HPDE6-E6E7 (cell line): ENCODE measurements at regions not wholly inside any gene's neighbourhood (a gene's known extent, or its start where the extent isn't known, plus 50 kb on each side); places are given as distances from the start of the nearest gene placed in this dataset.
A peak's percentile ranks its signal among the peaks of the same experiment; 100 is the strongest.
"Not testable (repeated sequence)": the region's sequence is repeated elsewhere in the genome, so short reads cannot be mapped to it uniquely, and the experiment has no call there.

Experiments used
- DNase-seq: peaks from one replicate; pipeline ENCODE4 v3.0.0; 2011; ENCODE audit warnings: missing footprints; ENCODE audit errors: extremely low spot score

- DNase-seq, result no peak
These were observed 99.9 kb upstream of the FAM20A start for GRCh38 chr17:68701046-68701445.

- DNase-seq, result no peak
These were observed 99.3 kb upstream of the FAM20A start for GRCh38 chr17:68700421-68700820.

GRCh38 chr17:68699936-68700335 is 98.8 kb upstream of the FAM20A start:
- DNase-seq, result no peak

- DNase-seq, result no peak
These were observed 97.6 kb upstream of the FAM20A start for GRCh38 chr17:68698746-68699145.

- peak; percentile 21 for DNase-seq
These were observed 96.7 kb upstream of the FAM20A start for GRCh38 chr17:68697850-68698361.

GRCh38 chr17:68695659-68696058 is 94.5 kb upstream of the FAM20A start:
- DNase-seq, result no peak

- no peak for DNase-seq
These were observed 93.8 kb upstream of the FAM20A start for GRCh38 chr17:68694791-68695485.

GRCh38 chr17:68693896-68694295 is 92.7 kb upstream of the FAM20A start:
- DNase-seq, result no peak

- no peak for DNase-seq
These were observed 92.3 kb upstream of the FAM20A start for GRCh38 chr17:68693466-68693865.

GRCh38 chr17:68686108-68686988 is 85.2 kb upstream of the FAM20A start:
- DNase-seq, result no peak

- no peak for DNase-seq
These were observed 83.8 kb upstream of the FAM20A start for GRCh38 chr17:68684949-68685357.

- DNase-seq, result no peak
These were observed 81.7 kb upstream of the FAM20A start for GRCh38 chr17:68682903-68683302.

GRCh38 chr17:68679882-68680281 is 78.7 kb upstream of the FAM20A start:
- DNase-seq, result no peak

- no peak for DNase-seq
These were observed 75.7 kb upstream of the FAM20A start for GRCh38 chr17:68676856-68677255.

- DNase-seq, result no peak
These were observed 74.6 kb upstream of the FAM20A start for GRCh38 chr17:68675723-68676122.

- no peak for DNase-seq
These were observed 73.1 kb upstream of the FAM20A start for GRCh38 chr17:68674029-68674925.

GRCh38 chr17:68670967-68671693 is 70.0 kb upstream of the FAM20A start:
- no peak for DNase-seq

- DNase-seq, result not testable (repeated sequence)
These were observed 65.3 kb upstream of the FAM20A start for GRCh38 chr17:68666438-68666837.

- DNase-seq, result no peak
These were observed 64.2 kb upstream of the FAM20A start for GRCh38 chr17:68665373-68665772.

GRCh38 chr17:68662479-68662878 is 61.3 kb upstream of the FAM20A start:
- DNase-seq, result no peak

- no peak for DNase-seq
These were observed 60.9 kb upstream of the FAM20A start for GRCh38 chr17:68662037-68662432.
